Activated gamma-delta T cell treated with Interleukin-2 at 50 U/mL for 16 hours (primary cell): ENCODE measurements at regions not wholly inside any gene's neighbourhood (a gene's known extent, or its start where the extent isn't known, plus 50 kb on each side); places are given as distances from the start of the nearest gene placed in this dataset.

Source experiments
- DNase-seq: peaks from one replicate; pipeline ENCODE4 v3.0.0-alpha.2; 2020

DNA sequence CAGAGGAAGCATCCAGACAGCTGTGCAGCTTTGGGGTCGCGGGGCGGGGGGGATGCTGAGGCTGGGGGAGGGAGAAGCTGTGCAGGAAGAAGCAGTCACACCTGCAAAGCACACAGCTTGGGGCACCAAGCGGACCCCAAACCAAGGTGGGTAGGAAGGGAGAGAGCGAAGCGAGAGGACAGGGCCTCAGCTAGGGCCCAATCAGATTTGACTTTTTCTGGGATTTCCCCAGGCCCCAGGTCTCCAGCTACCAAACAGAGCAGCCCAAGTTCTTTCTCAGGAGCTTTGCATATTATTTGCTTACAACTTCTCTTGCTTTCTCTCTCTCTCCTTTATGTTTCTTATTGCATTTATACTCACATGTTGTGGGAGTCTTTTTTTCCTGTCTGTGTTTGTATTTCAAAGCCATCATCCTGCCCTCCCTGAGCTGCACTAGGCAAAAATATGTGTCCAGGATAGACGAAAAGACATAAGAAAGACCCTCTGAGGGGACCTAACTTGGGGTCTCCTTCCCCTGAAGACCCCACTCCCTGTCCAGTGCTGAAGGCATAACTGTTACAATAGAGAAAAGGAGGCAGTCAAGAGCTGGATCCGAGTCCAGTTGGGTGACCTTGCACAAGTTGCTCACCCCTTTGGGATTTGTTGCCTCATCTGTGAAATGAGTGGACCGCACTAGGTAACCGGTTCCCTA is 50.6 kb upstream of the SMNDC1 start:
- DNase-seq, result no peak

DNA sequence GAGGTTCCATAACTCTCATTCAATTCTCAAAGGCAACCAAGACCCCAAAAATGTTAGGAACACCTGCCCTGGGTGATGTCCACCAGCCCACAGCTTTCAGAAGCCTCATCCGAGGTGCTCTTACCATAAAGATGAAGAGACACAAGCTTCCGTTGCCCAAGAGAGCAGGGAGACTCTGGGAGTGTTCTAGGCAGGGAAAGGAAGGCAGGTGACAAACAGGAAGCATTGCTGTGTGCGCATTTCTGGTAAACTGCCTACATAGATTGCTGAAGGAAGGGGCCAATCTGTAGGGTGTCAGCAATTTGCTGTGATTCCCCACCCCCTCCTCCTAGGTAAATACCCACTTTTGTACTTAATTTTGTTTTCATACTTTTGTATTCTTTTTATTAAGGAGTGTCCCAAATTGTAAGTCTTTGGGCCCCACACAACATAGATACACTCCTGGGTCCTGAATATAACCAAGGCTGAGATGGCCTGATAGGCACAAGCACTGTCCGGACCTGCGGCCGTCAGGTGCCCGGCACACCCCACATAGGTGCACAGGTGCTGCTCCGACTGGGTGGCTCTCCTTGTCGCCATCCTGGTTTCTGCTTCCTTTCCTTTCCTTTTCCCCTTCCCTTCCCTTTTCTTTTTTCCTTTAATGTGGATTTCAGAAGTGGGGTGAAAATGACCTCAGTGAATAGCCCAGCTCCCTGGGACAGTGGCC is 51.4 kb upstream of the SMNDC1 start:
- DNase-seq, result no peak

DNA sequence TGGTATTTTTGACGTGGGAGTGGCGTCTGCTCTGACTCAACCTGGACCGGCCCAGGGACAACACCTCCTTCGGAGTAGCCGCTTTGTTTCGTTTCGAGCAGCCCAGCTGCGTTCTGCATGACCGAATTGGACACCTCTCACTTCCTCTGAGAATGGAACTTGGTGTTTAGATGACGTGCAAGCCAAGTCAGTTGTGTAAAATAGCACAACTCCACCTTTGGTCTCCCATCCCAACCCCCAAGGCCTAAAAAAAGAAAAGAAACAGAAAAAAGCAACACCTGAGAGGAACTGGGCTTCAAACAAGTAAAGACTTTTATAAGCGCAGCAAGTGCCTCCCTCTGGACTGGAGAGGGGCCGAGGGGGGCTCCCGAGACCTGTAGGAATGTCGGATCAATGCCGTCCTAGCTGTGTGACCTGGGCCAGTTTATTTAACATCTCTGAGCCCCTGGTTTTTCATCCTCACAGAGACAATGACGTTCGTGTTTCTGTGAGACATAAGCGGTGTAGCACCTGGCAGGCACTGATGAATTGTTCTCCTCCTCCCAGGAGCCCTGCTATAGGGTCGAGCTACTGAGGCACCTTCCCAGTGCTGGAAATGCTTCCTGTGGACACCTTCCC is 52.0 kb upstream of the SMNDC1 start:
- DNase-seq, result peak; percentile 28

DNA sequence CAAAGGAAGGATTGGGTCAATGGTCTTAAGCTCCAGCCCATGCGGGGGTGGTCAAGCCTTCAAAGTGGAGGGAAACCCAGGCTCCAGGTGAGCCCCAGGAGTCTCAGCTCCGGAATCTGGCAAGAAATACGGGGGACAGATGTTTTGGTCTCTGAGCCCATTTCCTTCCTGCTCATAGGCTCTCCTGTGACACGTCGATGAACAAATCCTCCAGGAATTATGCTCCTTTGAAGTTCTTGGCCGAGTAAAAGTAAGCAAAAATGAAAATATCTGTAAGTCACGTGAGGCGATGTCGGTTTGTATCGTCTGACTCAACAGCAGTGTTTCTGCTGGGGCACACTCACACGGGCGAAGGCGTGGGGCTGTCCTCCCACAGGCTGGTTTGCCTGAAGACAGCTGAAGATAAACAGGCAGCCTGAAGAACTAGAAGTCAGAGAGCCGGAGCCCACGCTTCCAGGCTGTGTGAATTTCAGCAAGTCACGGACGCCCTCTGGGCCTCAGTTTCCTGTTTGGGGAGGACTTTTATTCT is 52.6 kb upstream of the SMNDC1 start:
- DNase-seq, result no peak

DNA sequence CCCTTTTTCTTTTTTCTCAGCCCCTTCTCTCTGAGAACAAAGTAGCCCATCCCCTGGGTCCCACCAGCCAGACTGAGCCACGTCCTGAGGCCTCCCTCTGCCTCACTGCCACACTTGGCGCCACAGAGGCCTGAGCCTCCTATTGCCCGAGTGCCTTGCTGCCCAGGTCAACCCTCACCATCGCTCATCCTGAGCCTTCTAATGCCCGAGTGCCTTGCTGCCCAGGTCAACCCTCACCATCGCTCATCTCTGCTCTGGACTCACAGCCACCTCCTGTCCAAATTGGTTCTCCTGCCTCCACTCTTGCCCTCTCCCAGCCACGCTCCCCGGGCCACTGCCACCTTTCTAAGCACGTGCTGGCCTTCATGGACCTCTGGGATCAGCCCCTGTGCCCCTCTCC is 53.2 kb upstream of the SMNDC1 start:
- DNase-seq, result no peak

DNA sequence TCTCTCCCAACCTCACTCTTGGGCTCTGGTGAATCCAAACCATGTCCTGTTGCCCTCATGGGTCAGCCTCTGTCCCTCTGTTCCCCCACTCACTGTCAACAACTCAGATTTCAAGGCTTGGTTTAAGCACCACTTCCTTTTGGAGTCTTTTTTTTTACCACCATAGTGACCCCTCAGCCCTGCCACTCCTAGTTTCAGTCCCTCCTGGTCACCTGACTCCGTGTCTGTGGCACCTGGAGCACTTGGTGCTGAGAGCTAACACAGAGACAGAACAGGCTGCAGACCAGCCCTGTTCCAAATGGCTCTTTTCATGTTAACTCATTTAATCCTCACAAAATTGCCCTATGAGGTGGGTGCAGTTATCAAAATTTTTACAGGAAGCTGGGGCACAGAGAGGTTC is 53.6 kb upstream of the SMNDC1 start:
- no peak for DNase-seq

DNA sequence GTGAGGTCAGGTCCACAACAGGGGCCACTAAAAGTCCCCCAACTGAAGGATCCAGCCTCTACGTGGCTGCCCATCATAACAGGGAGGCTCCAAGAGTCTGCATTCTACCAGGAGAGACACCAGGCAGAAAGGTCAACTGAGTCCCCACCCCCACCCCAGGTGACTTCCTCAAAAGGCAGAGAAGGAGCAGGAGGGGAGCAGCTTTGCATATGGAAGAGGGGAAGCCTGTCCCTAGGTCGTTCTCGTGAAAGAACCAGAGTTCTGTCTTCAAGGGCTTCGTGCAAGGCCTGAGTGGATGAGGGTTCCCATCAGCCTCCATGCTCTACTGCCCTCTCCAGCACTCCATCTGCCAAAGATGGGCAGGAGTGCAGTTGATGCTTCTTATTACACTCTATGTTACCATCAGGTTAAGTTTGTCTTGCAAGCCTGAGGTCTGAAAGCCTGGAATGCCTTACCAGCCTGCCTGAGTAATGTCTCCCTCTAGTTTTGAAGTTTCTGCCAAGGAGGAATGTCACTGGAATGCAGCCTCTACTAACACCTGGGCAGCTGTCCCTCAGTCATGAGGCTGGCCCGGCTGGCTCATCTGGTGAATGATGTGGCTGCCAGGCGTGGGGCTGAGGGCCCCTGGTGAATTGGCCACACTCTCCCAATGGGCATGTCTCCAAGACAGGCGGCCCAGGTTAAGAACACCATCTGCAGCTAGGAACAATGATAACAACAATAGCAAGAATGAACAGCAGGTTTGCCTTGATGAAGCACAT is 54.3 kb upstream of the SMNDC1 start:
- no peak for DNase-seq

DNA sequence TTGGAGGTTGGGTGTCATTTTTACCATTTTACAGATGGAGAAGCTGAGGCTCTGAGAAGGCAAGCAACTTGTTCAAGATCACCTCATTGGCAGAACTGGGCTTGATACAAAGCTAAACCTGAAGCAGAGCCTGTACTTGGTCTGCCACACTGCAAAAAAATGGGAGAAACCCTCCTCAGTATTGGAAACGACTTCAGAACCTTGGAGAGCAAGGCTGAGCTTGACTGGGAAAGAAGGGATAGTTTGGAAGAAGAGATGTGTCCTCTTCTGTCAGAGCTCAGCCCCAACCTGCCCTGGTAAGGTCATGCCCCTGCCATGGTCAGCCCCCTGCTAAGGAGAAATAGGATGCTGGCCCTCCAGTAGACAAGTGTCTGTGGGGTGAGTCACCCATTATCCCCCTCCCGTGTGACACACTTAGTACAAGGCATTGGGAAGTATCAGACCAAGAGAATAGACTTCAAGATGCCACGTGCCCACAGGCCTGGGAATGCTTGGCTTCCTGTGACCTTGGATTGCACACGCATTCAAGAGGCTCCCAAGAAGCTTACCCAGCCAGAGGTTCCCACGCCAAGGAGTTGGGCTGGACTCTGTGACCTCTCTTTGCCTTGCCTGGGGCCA is 56.2 kb upstream of the SMNDC1 start:
- no peak for DNase-seq

DNA sequence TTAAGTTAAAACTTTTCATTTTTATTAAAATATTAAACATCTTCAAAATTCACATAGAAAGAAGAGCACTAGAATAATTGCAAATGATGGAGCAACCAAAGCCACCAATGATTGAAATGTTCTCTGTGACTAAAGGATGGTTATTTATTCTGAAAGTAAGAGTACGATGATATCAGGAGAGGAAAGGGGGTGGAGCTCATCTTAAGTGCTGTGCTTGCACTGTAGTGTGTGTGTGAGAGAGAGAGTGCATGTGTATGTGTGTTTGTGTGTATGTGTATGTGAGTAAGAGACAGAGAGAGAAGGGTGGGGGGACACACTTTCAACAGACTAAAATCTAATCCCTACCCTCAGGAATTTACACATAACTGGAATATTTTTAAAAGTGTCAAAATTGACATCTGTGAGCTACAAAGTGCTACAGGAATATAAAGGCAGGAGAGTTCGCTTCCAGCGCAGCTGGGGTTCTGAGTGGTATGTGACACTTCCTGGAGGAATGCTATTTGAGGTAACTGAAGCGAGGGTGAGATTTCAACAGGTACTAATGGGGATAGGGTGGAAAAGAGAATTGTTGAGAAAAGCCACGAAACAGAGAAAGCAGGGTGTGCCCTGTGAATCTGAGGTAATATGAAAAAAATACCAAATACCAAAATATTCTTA is 57.2 kb upstream of the SMNDC1 start:
- no peak for DNase-seq

DNA sequence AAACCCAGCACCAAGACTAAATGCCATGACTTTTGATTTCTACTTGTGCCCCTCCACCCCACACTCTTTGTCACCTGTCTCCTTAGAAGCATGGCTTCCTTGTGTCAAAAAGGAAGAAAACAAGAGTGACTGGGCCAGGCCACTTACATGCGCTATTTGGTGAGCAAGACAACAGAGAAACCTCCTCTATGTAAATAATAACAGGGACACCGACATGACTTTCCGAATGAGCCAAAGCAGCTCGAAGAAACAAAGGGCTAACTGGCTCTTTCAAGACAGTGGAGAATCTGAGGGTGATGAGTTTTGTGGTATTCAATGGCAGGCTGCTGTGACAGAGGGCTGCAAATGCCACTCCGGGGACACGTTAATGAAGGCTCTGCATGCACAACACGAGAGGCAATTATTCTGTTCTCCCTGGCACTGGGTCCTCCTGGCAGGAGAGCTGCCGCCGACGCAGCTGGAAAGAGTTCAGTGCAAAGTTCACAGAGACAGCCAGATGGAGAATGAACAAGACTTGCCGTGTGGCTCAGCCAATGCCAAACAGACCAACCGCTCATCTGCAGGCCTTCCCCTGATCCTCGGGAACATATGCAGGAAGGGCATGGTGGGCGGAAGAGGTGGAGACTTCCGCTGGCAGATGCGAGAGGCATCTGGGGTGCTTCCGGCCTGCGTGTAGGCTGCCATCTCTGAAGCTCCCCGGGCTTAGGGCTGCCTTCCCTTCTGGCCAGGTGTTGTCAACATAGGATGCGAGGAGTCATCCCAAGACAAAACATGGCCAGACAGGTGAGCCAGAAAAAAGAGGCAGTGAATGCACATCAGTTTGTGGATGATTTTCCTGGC is 59.1 kb upstream of the SMNDC1 start:
- no peak for DNase-seq

DNA sequence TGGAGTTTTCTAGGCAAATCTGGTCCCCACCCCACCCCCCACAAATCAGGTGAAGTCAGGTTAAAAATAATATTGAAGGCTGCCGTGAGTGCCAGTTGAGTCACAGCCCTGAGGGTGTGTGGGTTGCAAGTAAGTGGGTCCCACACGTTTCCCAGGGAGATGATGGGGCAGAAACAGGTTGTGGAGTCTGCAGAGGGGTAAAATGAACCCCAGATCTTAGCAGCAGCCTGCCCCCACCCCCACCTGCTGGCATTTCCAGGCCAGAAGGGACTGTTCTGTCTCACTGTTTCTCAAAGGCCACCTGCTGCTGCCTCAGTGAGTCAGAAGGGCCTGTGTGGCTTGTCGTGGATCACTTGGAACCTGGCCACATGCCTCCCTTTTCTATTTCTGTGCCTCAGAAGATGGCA is 59.8 kb upstream of the SMNDC1 start:
- DNase-seq, result no peak

DNA sequence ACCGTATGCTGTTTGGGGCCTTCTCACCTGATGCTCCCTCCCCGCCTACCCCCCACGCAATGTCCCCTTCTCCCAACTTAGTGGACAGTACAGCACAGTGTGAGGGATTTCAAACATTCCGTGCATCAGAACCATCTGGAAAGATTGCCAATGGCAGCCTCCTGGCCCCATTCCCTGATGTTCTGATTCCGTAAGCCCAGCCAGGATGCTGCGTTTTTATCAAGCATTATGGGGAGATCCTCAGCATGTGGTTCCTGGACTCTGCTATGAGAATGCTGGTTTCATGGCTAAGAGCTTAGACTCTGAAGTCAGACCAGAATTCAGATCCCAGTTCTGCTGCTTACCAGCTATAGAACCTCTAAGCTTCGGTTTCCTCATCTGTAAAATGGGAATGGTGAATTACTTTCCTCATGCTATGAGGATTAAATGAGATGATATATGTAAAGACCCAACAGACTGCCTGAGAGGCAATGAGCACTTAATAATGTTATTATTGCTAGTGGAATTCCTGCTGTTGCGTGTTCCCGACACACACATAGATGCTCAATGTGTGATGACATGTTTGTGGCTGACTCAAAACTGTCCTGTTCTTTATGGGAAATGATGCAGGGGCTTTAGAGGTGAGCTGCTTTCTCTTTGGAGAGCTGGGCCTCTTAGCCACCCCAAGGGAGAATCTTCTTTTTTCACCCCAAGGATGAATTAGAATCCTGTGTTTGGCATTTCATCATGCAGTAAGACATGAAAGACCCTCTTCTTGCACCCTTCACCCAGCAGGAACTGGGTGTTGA is 60.8 kb upstream of the SMNDC1 start:
- DNase-seq, result no peak

DNA sequence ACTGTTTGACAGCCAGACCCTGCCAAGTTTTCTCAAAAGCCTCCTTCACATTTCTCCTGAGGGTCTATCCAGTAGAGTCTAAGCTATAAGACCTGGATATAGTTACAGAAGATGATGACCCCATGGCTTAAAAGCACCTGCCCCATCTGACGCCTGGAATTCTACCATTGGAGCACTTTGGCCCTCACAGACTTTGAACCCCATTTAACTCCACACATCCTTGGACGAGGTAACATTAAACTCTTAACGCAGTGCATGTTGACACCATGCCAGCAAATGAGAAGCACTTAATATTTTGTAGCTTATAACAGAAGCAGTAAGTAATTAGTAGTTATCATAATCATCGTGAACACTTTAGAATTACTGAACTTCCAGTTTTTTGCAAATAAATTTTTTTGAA is 61.9 kb upstream of the SMNDC1 start:
- DNase-seq, result no peak

DNA sequence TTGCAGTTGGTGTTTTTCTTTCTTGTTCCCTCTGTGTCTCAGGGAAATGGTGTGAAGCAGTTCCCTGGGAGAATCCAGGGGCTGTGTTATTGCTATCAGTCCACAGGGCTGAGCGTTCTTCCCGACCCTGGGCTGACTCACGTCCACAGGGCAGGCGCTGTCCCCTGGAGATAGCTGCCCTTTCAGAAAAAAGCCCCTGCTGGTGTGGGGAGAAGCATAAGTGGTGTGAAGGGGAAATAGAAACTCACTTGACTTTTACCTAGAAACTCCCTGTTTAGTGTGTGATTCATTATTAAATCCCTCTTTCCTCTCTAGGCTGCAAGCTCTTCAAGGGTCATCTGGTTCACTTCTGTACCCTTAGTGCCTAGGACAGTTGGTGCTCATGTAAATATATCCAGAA is 63.3 kb upstream of the SMNDC1 start:
- DNase-seq, result no peak

DNA sequence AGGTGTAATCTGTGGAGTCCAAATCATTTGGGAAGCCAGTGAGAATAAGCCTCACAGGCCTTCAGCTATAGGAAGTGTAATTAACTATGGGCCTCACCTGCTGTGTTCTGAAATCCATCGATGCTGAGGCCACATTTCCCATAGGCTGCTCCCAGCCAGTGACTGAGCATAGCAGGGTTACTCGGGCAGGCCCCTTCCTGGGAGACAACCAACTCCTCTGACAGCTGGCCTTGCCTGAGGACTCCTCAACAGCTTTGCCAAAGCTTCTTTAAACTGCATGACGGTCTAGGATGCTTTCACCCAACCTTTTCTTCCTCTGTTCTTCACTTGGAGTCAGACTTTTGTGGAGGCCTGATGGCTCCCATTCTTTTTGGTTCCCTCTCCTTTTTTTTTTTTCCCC is 63.8 kb upstream of the SMNDC1 start:
- no peak for DNase-seq

DNA sequence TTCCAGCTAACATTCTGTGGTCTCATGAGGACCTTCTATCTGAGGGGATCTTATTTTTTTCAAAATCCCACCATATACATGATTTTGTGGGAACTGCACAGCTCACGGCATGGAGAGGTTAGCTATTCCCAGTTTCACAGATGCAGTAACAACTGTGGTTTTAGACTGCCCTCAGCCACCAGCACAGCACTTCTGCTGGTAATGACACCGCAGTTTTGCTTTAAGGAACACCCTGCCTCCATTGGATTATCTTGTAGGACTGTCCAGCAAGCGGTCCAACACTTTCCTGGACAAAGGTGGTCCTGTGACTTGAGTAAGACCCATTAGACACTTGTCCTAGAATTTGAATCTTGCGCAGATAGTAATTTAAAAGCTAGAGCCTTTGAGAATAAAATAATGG is 65.3 kb upstream of the SMNDC1 start:
- DNase-seq, result no peak

DNA sequence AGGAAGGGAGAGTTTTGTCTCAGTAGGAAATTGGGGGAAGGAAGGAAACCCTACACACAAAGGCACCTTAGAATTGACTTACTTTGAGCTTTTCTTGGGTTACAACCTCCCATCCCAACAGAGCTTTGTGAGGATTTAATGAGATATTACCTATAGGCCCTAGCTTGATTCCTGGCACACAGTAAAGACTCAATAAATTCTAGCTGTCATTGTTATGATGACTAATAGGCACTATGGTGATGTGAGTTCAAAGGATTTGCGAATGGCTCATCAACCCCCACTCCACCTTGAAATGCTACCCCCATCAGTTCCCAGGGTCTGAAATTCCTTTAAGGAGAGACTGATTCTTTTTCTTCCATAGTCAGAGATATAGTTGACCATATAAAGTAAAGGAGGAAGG is 67.9 kb upstream of the SMNDC1 start:
- no peak for DNase-seq

DNA sequence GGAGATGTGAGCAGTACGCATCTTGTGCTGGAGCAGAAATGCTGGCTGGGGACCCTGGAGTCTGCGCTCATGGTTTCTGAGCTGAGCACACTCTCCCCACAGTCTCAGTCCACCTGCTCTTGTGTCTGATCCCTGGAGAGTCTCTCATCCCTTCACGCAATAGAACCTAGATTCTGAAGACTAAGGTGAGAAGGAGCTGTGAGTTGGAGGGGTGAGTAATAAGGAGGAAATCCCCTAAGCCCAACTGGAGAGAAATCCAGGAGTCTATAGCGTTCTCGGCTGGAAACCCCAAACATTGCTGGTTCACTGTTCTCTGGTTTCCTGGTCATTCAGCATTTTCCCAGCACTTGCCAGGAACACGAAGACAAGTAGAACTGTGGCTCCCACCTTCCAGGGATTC is 68.3 kb upstream of the SMNDC1 start:
- no peak for DNase-seq

DNA sequence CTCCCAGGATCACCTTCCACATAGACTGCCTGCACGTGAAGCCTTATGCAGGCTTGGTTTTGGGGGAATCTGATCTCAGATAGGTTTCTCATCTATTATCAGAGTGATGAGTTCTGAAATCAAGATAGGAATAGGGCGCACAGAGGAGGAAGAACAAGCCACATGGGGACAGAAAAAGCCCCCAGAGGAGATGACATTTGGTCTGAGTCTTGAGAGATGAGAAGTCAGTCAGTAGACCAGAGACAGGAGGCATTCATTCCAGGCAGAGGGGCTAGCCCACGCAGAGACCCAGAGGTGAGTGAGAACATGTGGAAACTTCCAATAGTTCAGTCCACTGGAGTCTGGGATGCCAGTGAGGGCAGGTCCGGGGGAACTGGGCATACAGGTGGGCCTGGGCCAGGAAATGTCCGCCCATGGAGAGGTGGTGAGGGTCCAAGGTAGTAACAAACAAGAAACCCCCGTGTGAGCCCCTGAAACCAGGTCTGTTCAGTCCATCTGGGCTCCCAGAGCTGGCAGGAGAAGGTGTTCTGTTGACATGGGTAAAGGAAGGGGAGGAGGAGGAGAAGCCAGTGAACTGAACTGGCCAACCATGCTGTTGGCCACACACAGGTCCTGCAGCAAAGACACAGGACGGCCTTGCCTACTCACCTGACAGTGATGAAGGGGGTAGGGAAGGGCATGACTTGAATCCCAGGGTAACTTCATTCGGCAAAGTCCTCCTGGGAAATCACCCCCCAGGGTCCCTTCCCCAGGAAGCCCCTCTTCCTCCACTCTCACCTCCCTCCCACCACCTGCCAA is 69.3 kb upstream of the SMNDC1 start:
- no peak for DNase-seq

DNA sequence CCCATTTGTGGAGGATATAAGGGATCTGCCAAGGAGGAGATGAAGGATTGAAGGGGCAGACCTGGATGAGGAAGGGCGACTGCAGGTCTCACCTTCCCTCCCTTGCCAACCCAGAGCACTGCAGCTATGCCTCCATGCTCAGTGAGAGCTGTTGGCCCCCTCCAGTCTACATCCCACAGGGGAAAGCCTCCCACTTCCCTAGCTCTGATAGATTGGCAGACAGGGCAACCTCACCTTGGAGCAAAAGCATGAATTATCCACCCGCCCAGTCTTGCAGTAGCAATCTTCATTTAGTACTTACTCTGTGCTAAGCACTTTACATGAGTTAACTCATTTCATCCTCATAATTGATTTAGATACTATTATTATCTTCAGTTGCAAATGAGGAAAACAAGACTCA is 70.4 kb upstream of the SMNDC1 start:
- DNase-seq, result no peak
